Small intestine (tissue), 7 donors: ENCODE measurements at regions not wholly inside any gene's neighbourhood (a gene's known extent, or its start where the extent isn't known, plus 50 kb on each side); places are given as distances from the start of the nearest gene placed in this dataset.
"Not testable (repeated sequence)": the region's sequence is repeated elsewhere in the genome, so short reads cannot be mapped to it uniquely, and the experiment has no call there.

Experiments
- DNase-seq, 2 donors: peaks; one replicate each; pipeline versions ENCODE4 v3.0.0 to v3.0.0-alpha.2; 2013
- FAIRE-seq: peaks from 2 replicates; lab custom pipeline; 2012; peaks lifted over from hg19 to GRCh38; lab: Jason Lieb, UNC
- H3K27ac ChIP-seq, 3 donors: one replicate each; pipeline ENCODE4 v1.5.1; 2013; ENCODE audit warnings: low read length in 2 of 3, mild to moderate bottlenecking in 2 of 3, control low read depth in 1 of 3, inconsistent platforms in 1 of 3, low read depth in 1 of 3, moderate library complexity in 1 of 3
- H3K27me3 ChIP-seq, 3 donors: one replicate each; pipeline ENCODE4 v1.6.1; 2013; ENCODE audit warnings: low read length in 3 of 3, inconsistent platforms in 1 of 3; ENCODE audit not compliant: control insufficient read depth in 3 of 3, insufficient read depth in 3 of 3
- H3K36me3 ChIP-seq, 3 donors: one replicate each; pipeline ENCODE4 v1.6.1; 2013; ENCODE audit warnings: low read length in 3 of 3, inconsistent platforms in 1 of 3, low read depth in 1 of 3, mild to moderate bottlenecking in 1 of 3, moderate library complexity in 1 of 3; ENCODE audit not compliant: control insufficient read depth in 3 of 3, insufficient read depth in 2 of 3
- H3K4me1 ChIP-seq, 3 donors: one replicate each; pipeline ENCODE4 v1.6.1; 2013; ENCODE audit warnings: low read length in 2 of 3, inconsistent platforms in 1 of 3, low read depth in 1 of 3, mild to moderate bottlenecking in 1 of 3, moderate library complexity in 1 of 3; ENCODE audit not compliant: control insufficient read depth in 3 of 3, insufficient read depth in 2 of 3
- H3K4me3 ChIP-seq, 3 donors: one replicate each; pipeline ENCODE4 v1.5.1; 2013; ENCODE audit warnings: low read length in 3 of 3, control low read depth in 1 of 3, inconsistent platforms in 1 of 3, low read depth in 1 of 3, mild to moderate bottlenecking in 1 of 3, moderate library complexity in 1 of 3
- H3K9me3 ChIP-seq, 2 donors: one replicate each; pipeline ENCODE4 v1.6.1; 2013; ENCODE audit warnings: low read depth in 1 of 2, low read length in 1 of 2; ENCODE audit not compliant: control insufficient read depth in 2 of 2, insufficient read depth in 1 of 2
- WGBS, 3 donors: extraction: QIAGEN DNeasy Blood & Tissue Kit; methylation state at CpG; one replicate each; pipeline ENCODE4 v1.1.7; 2013; 5-methylcytosine and 5-hydroxymethylcytosine counted together
- donor health status: healthy with polysubstance abuse.
- donor health status: control.
- donor health status: control.
- donor health status: Bipolar disorder and iron deficiency.
- donor health status: healthy.

GRCh38 chr15:31217566-31218270 lies 108.9 kb upstream of the KLF13 start:
- no peak for FAIRE-seq

GRCh38 chr15:31219221-31219620 lies 107.4 kb upstream of the KLF13 start:
- H3K36me3 ChIP-seq = no peaks in the 10 kb centered on the region
- DNase-seq (no peak), FAIRE-seq (no peak)
- peaks cover 5 to 38% (median 13%) of the 10 kb centered on the region in 3 donors for H3K4me1 ChIP-seq
- no peak overlapping the region for H3K4me3 ChIP-seq
- WGBS, 3 donors = 55 to 67% (median 61%) methylated on average over 3 of the region's 3 CpGs
- H3K9me3 ChIP-seq = no peaks in the 10 kb centered on the region
- H3K27ac ChIP-seq = no peak overlapping the region
- H3K27me3 ChIP-seq = no peaks in the 10 kb centered on the region

More at GRCh38 chr15:31217566-31218270, 108.9 kb upstream of the KLF13 start:
- Histone ChIP-seq H3K36me3 (no peaks in the 10 kb centered on the region), H3K9me3 (no peaks in the 10 kb centered on the region), H3K27me3 (no peaks in the 10 kb centered on the region), H3K4me3 (no peak overlapping the region), H3K4me1 (peaks cover 5 to 30% (median 10%) of the 10 kb centered on the region in 3 donors), H3K27ac (no peak overlapping the region)
- WGBS, 3 donors = 96 to 98% (median 97%) methylated on average over 10 of the region's 10 CpGs
- no peak for DNase-seq

DNA sequence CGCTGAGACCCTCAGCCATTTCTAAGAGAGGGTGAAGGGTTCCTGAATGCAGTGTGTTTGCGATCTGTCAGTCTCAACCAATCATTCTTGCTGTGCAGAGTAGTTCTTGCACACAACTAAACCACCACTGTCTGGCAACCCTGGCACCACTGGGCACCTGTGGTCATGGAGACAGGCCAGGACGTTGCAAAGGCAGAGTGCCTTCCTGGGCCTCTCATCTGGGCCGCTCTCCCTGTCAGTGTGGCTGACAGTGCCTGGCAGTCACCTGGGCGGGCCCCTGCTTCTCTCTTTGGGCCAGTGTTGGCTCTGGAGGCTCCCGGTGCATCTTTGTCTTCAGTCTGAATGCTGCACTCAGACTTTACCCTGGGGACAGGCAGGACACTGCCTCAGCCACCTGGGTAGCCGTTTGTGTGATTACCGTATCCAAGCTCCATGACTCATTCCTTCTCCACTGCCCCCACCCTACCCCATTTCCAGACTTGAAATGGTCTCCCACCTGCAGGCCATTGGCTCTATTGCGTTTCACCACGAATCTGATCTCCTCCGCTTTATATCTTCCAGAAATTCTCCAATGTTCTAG lies 104.6 kb upstream of the KLF13 start:
- DNase-seq (peak; percentile 79), FAIRE-seq (no peak)
- Histone ChIP-seq H3K36me3 (no peaks in the 10 kb centered on the region), H3K27me3 (no peaks in the 10 kb centered on the region), H3K9me3 (no peaks in the 10 kb centered on the region), H3K4me1 (peaks cover 3 to 21% (median 7%) of the 10 kb centered on the region in 3 donors), H3K4me3 (no peak overlapping the region), H3K27ac (peak overlapping the region in 1 of 3 donors; percentile 56)
- WGBS, 3 donors = 42 to 68% (median 54%) methylated on average over 11 of the region's 11 CpGs

GRCh38 chr15:31222773-31223341 lies 103.8 kb upstream of the KLF13 start:
- WGBS, 3 donors = 61 to 65% (median 62%) methylated on average over 10 of the region's 10 CpGs
- Histone ChIP-seq H3K27me3 (no peaks in the 10 kb centered on the region), H3K9me3 (no peaks in the 10 kb centered on the region), H3K36me3 (no peaks in the 10 kb centered on the region), H3K4me1 (peaks cover 3 to 19% (median 7%) of the 10 kb centered on the region in 3 donors), H3K27ac (peak overlapping the region in 1 of 3 donors; percentile 30), H3K4me3 (no peak overlapping the region)
- FAIRE-seq = no peak
- DNase-seq = peak in 1 of 2 donors; percentile 52

DNA sequence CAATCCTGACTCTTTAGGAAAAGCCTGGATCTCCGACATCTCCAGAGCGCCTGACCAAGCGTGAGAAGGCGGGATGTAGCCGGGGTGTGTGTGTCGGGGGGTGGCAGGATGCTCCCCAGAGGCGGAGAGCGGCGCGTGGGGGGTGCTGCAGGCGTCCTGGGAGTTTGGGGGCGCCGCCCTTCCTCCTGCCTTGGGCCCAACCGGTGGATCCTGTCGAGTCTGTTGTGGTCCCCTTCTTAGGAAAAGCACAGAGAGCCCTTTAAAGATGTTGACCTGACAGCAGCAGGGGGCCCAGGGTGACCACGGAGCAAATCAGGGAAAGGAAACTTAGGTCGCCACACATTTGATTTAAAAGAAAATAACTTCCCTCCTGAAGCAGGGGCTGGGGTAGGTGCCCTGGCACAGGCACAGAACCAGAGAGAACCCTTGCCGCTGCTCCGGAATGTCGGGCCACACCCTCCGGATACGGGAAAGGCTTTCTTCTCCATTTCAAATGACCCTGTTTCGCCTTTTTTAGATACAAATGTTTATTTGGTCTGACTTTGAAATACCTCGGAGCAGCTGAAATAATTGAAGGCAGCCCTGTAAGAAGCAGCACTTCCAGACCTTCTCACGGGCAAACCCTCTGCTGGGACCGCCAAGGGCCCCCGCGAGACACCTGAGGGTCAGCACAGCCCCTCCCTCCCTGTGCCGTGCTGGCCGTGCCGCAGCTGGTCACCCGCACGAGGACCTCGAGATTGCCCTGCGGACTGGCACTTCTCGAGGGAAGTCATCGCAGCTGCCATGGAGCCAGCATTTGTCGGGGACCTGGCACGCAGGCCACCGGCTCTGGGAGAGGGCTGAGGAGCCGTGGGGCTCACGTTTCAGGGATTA lies 102.9 kb upstream of the KLF13 start:
- H3K27me3 ChIP-seq = no peaks in the 10 kb centered on the region
- DNase-seq (no peak), FAIRE-seq (no peak)
- H3K4me1 ChIP-seq = peaks cover 3 to 19% (median 7%) of the 10 kb centered on the region in 3 donors
- H3K4me3 ChIP-seq = no peak overlapping the region
- WGBS, 3 donors = 63 to 68% (median 66%) methylated on average over 42 of the region's 42 CpGs
- H3K27ac ChIP-seq = peak overlapping the region in 1 of 3 donors; percentile 28
- no peaks in the 10 kb centered on the region for H3K9me3 ChIP-seq
- no peaks in the 10 kb centered on the region for H3K36me3 ChIP-seq

DNA sequence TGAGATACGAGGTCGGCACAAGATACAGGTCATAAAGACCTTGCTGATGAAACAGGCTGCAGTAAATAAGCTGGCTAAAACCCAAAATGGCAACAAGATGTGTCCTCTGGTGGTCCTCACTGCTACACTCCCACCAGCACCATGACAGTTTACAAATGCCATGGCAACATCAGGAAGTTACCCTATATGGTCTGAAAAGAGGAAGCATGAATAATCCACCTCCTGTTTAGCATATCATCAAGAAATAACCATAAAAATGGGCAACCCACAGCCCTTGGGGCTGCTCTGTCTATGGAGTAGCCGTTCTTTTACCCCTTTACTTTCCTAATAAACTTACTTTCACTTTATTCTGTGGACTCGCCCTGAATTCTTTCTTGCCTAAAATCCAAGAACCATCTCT lies 102.0 kb upstream of the KLF13 start:
- H3K9me3 ChIP-seq, DNase-seq, H3K36me3 ChIP-seq, H3K4me3 ChIP-seq, H3K27ac ChIP-seq, FAIRE-seq, H3K27me3 ChIP-seq: not testable (repeated sequence)
- 29 to 57% (median 43%) methylated on average over 4 of the region's 4 CpGs for whole genome bisulfite sequencing, 3 donors
- peaks cover 3 to 19% (median 7%) of the 10 kb centered on the region in 3 donors for H3K4me1 ChIP-seq

DNA sequence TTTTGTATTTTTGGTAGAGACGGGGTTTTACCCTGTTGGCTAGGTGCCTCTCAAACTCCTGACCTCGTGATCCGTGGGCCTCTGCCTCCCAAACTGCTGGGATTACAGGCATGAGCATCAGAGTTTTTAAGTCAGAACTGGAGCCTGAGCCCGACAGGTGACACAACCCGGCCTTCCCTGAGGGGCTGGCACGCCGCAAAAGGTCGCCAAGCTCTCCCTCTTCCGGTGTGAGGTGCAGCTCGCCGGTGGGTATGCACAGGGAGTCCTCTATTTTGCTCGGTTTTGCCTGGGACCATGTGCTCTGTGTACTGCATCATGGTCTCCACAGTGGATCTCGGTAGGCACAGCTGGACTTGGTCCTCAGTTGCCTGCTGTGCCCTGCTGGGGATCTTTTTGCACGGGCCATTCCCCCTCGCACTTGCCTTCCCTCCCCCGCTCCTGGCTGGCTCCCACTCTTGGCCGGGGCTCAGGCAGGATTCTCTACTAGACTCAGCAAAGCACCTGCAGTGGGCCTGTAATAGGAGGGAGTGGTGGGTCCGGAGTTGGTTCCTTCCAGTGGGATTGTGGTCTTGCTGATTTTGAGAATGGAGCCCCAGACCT lies 101.2 kb upstream of the KLF13 start:
- DNase-seq = no peak

More for the DNA sequence above, 101.2 kb upstream of the KLF13 start:
- no peak for FAIRE-seq
- Histone ChIP-seq H3K36me3 (no peaks in the 10 kb centered on the region), H3K27ac (no peak overlapping the region), H3K27me3 (no peaks in the 10 kb centered on the region), H3K9me3 (no peaks in the 10 kb centered on the region), H3K4me1 (peaks cover 3 to 19% (median 7%) of the 10 kb centered on the region in 3 donors), H3K4me3 (no peak overlapping the region)
- 85 to 92% (median 90%) methylated on average over 18 of the region's 18 CpGs for WGBS, 3 donors
